Neural progenitor cell (in vitro differentiated cells): ENCODE measurements at regions not wholly inside any gene's neighbourhood (a gene's known extent, or its start where the extent isn't known, plus 50 kb on each side); places are given as distances from the start of the nearest gene placed in this dataset.

Experiments
- CTCF ChIP-seq: fragments of 200-600 bp; sonication (generic); IDR thresholded peaks from 2 replicates; pipeline ENCODE4 v1.5.1; 2017; ENCODE audit warnings: antibody characterized with exemption, mild to moderate bottlenecking
- EZH2 ChIP-seq: fragments of 200-600 bp; sonication (generic); IDR thresholded peaks from 2 replicates; pipeline ENCODE4 v1.6.1; 2017; ENCODE audit warnings: antibody characterized with exemption, mild to moderate bottlenecking, moderate library complexity

GRCh38 chr5:15354021-15354420 is 146.0 kb upstream of the FBXL7 start:
- no peak for TF ChIP-seq CTCF
- no peak for TF ChIP-seq EZH2
